H1 (cell line): ENCODE measurements at regions not wholly inside any gene's neighbourhood (a gene's known extent, or its start where the extent isn't known, plus 50 kb on each side); places are given as distances from the start of the nearest gene placed in this dataset.

Experiments
- CTCF ChIA-PET: fragments of 300-600 bp; sonication (Branson Sonifier 250); formaldehyde crosslinking; loops from one replicate; lab custom pipeline; 2021; ENCODE audit not compliant: partially characterized antibody; lab: Charles Lee
- POLR2A ChIA-PET: fragments of 300-600 bp; sonication (Branson Sonifier 250); formaldehyde crosslinking; loops from one replicate; lab custom pipeline; 2021; ENCODE audit warnings: inconsistent platforms; ENCODE audit not compliant: partially characterized antibody; lab: Charles Lee
- DNase-seq, 2 experiments: peaks; one replicate each; pipeline versions ENCODE4 v3.0.0 to v3.0.0-alpha.2; 2010 to 2022; ENCODE audit warnings: low spot score in 2 of 2, low read depth in 1 of 2, mixed read lengths in 1 of 2
- FAIRE-seq: peaks from 2 replicates; lab custom pipeline; 2011; peaks lifted over from hg19 to GRCh38; lab: Jason Lieb, UNC
- H2AFZ ChIP-seq: 2 replicates; pipeline ENCODE4 v1.8.1; 2012; ENCODE audit warnings: low read length, inconsistent platforms
- H2AK5ac ChIP-seq: 2 replicates; pipeline ENCODE4 v1.6.1; 2013; ENCODE audit warnings: low read depth, low read length
- H2BK120ac ChIP-seq: replicated peaks from 2 replicates; pipeline ENCODE3; 2013; ENCODE audit warnings: low read depth, low read length, inconsistent platforms
- H2BK12ac ChIP-seq: 2 replicates; pipeline ENCODE4 v1.6.1; 2013; ENCODE audit warnings: low read depth, low read length
- H2BK15ac ChIP-seq: 2 replicates; pipeline ENCODE4 v1.6.1; 2013; ENCODE audit warnings: low read length
- H2BK20ac ChIP-seq: 2 replicates; pipeline ENCODE4 v1.6.1; 2013; ENCODE audit warnings: low read length
- H2BK5ac ChIP-seq: 2 replicates; pipeline ENCODE4 v1.6.1; 2013; ENCODE audit warnings: low read depth, low read length
- H3K14ac ChIP-seq: 2 replicates; pipeline ENCODE4 v1.6.1; 2013; ENCODE audit warnings: inconsistent platforms; ENCODE audit not compliant: insufficient read length
- H3K18ac ChIP-seq: 2 replicates; pipeline ENCODE4 v1.6.1; 2013; ENCODE audit warnings: low read length; ENCODE audit errors: extremely low read depth
- H3K23ac ChIP-seq: 2 replicates; pipeline ENCODE4 v1.6.1; 2013; ENCODE audit warnings: inconsistent platforms; ENCODE audit not compliant: insufficient read length
- H3K23me2 ChIP-seq: 2 replicates; pipeline ENCODE4 v1.6.1; 2013; ENCODE audit warnings: low read depth, low read length
- H3K27ac ChIP-seq: 2 replicates; pipeline ENCODE4 v1.6.1; 2011; ENCODE audit warnings: low read depth, low read length, inconsistent platforms
- H3K27me3 ChIP-seq, 4 experiments: replicated peaks in 1 of 4; 1 replicate in 1 of 4; 2 replicates in 3 of 4; pipeline versions ENCODE4 v1.6.1 to v1.8.1; 2011 to 2013; ENCODE audit warnings: low read length in 3 of 4, mild to moderate bottlenecking in 3 of 4, inconsistent platforms in 2 of 4, mixed read lengths in 2 of 4, moderate library complexity in 1 of 4; ENCODE audit not compliant: control insufficient read depth in 3 of 4, insufficient read depth in 3 of 4; ENCODE audit errors: extremely low read depth in 1 of 4
- H3K36me3 ChIP-seq, 4 experiments: 2 replicates each; pipeline versions ENCODE4 v1.6.1 to v1.8.1; 2011 to 2013; ENCODE audit warnings: mild to moderate bottlenecking in 4 of 4, low read length in 3 of 4, moderate library complexity in 2 of 4, control low read depth in 1 of 4, inconsistent platforms in 1 of 4; ENCODE audit not compliant: insufficient read depth in 4 of 4, control insufficient read depth in 2 of 4
- H3K4ac ChIP-seq: replicated peaks from 2 replicates; pipeline ENCODE3; 2013; ENCODE audit warnings: low read length, low read depth, mixed read lengths, inconsistent platforms; ENCODE audit not compliant: insufficient read length
- H3K4me1 ChIP-seq, 4 experiments: replicated peaks in 1 of 4; 1 replicate in 1 of 4; 2 replicates in 3 of 4; pipeline versions ENCODE4 v1.6.1 to v1.8.1; 2011 to 2013; ENCODE audit warnings: low read length in 3 of 4, inconsistent platforms in 2 of 4, mixed read lengths in 1 of 4; ENCODE audit not compliant: insufficient read depth in 4 of 4, control insufficient read depth in 3 of 4
- H3K4me2 ChIP-seq, 2 experiments: 2 replicates each; pipeline versions ENCODE4 v1.6.1 to v1.8.1; 2011 to 2013; ENCODE audit warnings: low read depth in 2 of 2, low read length in 2 of 2, control low read depth in 1 of 2, inconsistent platforms in 1 of 2, mild to moderate bottlenecking in 1 of 2; ENCODE audit not compliant: insufficient read depth in 1 of 2
- H3K4me3 ChIP-seq, 4 experiments: fragments of 200-600, 300-600 bp in 1 of 4; sonication (generic), shearing (Covaris generic), sonication (Bioruptor Twin) in 1 of 4; 2 replicates each; pipeline versions ENCODE4 v1.5.1 to v1.8.1; 2011 to 2016; ENCODE audit warnings: low read length in 4 of 4, low read depth in 3 of 4, control low read depth in 2 of 4, inconsistent platforms in 2 of 4, mild to moderate bottlenecking in 2 of 4, mixed read lengths in 1 of 4, moderate library complexity in 1 of 4; ENCODE audit not compliant: insufficient read depth in 2 of 4; ENCODE audit errors: extremely low read depth in 1 of 4
- H3K56ac ChIP-seq: replicated peaks from 2 replicates; pipeline ENCODE3; 2013; ENCODE audit warnings: low read depth, mild to moderate bottlenecking, mixed read lengths, low read length, inconsistent platforms; ENCODE audit not compliant: insufficient read length
- H3K79me1 ChIP-seq: 2 replicates; pipeline ENCODE4 v1.6.1; 2013; ENCODE audit warnings: low read depth, low read length, control low read depth
- H3K79me2 ChIP-seq, 2 experiments: 2 replicates each; pipeline versions ENCODE4 v1.6.1 to v1.8.1; 2012 to 2013; ENCODE audit warnings: low read length in 2 of 2, mild to moderate bottlenecking in 2 of 2, inconsistent platforms in 1 of 2; ENCODE audit not compliant: insufficient read depth in 2 of 2, control insufficient read depth in 1 of 2
- H3K9ac ChIP-seq, 4 experiments: replicated peaks in 1 of 4; 1 replicate in 1 of 4; 2 replicates in 3 of 4; pipeline versions ENCODE4 v1.6.1 to v1.8.1; 2011 to 2013; ENCODE audit warnings: low read depth in 3 of 4, low read length in 3 of 4, control low read depth in 2 of 4, mild to moderate bottlenecking in 2 of 4, moderate library complexity in 2 of 4, inconsistent platforms in 1 of 4; ENCODE audit errors: extremely low read depth in 1 of 4
- H3K9me3 ChIP-seq, 2 experiments: 2 replicates each; pipeline versions ENCODE4 v1.6.1 to v1.8.1; 2012 to 2013; ENCODE audit warnings: mild to moderate bottlenecking in 2 of 2, moderate library complexity in 2 of 2, control low read depth in 1 of 2, inconsistent platforms in 1 of 2, low read depth in 1 of 2, low read length in 1 of 2, mixed read lengths in 1 of 2; ENCODE audit not compliant: insufficient read depth in 2 of 2
- H4K20me1 ChIP-seq, 2 experiments: replicated peaks in 1 of 2; 2 replicates each; pipeline versions ENCODE3 to v1.8.1; 2011 to 2013; ENCODE audit warnings: inconsistent platforms in 2 of 2, low read length in 2 of 2, mild to moderate bottlenecking in 1 of 2; ENCODE audit not compliant: insufficient read depth in 2 of 2, control insufficient read depth in 1 of 2
- H4K5ac ChIP-seq: 2 replicates; pipeline ENCODE4 v1.6.1; 2013; ENCODE audit warnings: low read length, low read depth, mixed read lengths, inconsistent platforms; ENCODE audit not compliant: insufficient read length
- H4K8ac ChIP-seq: 2 replicates; pipeline ENCODE4 v1.8.0; 2013; ENCODE audit warnings: mild to moderate bottlenecking, moderate library complexity, low read length, inconsistent platforms; ENCODE audit not compliant: insufficient read depth; ENCODE audit errors: extremely low read depth
- H4K91ac ChIP-seq: replicated peaks from 2 replicates; pipeline ENCODE3; 2013; ENCODE audit warnings: low read length, mixed read lengths, inconsistent platforms; ENCODE audit not compliant: insufficient read length
- CTBP2 ChIP-seq: IDR thresholded peaks from 2 replicates; pipeline ENCODE4 v1.7.0; 2011; ENCODE audit warnings: borderline replicate concordance, mild to moderate bottlenecking, moderate library complexity, mixed read lengths, low read length; ENCODE audit not compliant: insufficient read depth, insufficient read length
- HDAC2 ChIP-seq, 2 experiments: fragments of 300-600 bp in 1 of 2; sonication (generic) in 1 of 2; IDR thresholded peaks; 2 replicates each; pipeline ENCODE4 v1.6.1; 2011 to 2012; ENCODE audit warnings: low read depth in 2 of 2, low read length in 2 of 2, mild to moderate bottlenecking in 2 of 2, moderate library complexity in 2 of 2, borderline replicate concordance in 1 of 2, inconsistent platforms in 1 of 2
- WGBS, 2 experiments: shearing (Covaris generic) in 1 of 2; methylation state at CpG; one replicate each; pipeline versions ENCODE4 v1.1.6 to v1.1.7; 2013 to 2015; ENCODE audit warnings: low lambda C conversion rate in 2 of 2, mixed read lengths in 2 of 2, inconsistent platforms in 1 of 2, low coverage in 1 of 2, missing lambda C conversion rate in 1 of 2; ENCODE audit not compliant: insufficient replicate concordance in 2 of 2, insufficient coverage in 1 of 2, insufficient read length in 1 of 2; ENCODE audit errors: extremely low coverage in 1 of 2, missing lambda C conversion rate in 1 of 2; 5-methylcytosine and 5-hydroxymethylcytosine counted together

GRCh38 chr2:7233126-7233525 is 315.9 kb downstream of the RNF144A start:
- H3K4me2 ChIP-seq: no peak overlapping the region
- no peak for FAIRE-seq
- POLR2A ChIA-PET: no interaction called here
- H3K4me3 ChIP-seq: no peak overlapping the region
- no peak overlapping the region for H2BK5ac ChIP-seq
- H2BK120ac ChIP-seq: no peak overlapping the region
- WGBS, 2 experiments: 85% methylated on average over 1 of the region's 1 CpG; no CpG with 5 or more reads in 1 of the 2 experiments
- H3K79me1 ChIP-seq: no peaks in the 10 kb centered on the region
- peaks cover 0 to 2% (median 0%) of the 10 kb centered on the region in 4 experiments; a peak in 2 of 7 replicates for H3K4me1 ChIP-seq
- TF ChIP-seq HDAC2 (IDR thresholded peaks at IDR 0.05; ENCODE audit: borderline replicate concordance in 1 of 2, low read depth in 2 of 2, low read length in 2 of 2): no peak
- TF ChIP-seq CTBP2: no peak
- no peak for DNase-seq
- no peaks in the 10 kb centered on the region for H3K9me3 ChIP-seq
- H2AFZ ChIP-seq: no peak overlapping the region
- H3K18ac ChIP-seq: no peak overlapping the region
- no peaks in the 10 kb centered on the region for H3K79me2 ChIP-seq
- H3K56ac ChIP-seq: no peak overlapping the region
- no peak overlapping the region for H4K91ac ChIP-seq
- H3K4ac ChIP-seq: no peak overlapping the region
- no peak overlapping the region for H3K14ac ChIP-seq
- no peak overlapping the region for H2BK12ac ChIP-seq
- H3K23me2 ChIP-seq: no peaks in the 10 kb centered on the region; the same call in 1 of the 2 replicates
- no peak overlapping the region for H3K27ac ChIP-seq
- no peak overlapping the region for H2BK15ac ChIP-seq
- no peaks in the 10 kb centered on the region; a peak in 1 of 8 replicates for H3K36me3 ChIP-seq
- no peaks in the 10 kb centered on the region for H4K20me1 ChIP-seq
- H3K27me3 ChIP-seq: no peaks in the 10 kb centered on the region
- no peak overlapping the region for H4K8ac ChIP-seq
- no peak overlapping the region for H3K23ac ChIP-seq
- CTCF ChIA-PET: interaction anchor here (0.6 to 1.3 kb wide), 4 partner anchors 30 to 412 kb away, joined by 3 to 4 read pairs (median 3); no protein-coding TSS in a partner anchor
- H3K9ac ChIP-seq: no peak overlapping the region
- H4K5ac ChIP-seq: no peak overlapping the region
- H2AK5ac ChIP-seq: no peak overlapping the region
- H2BK20ac ChIP-seq: no peak overlapping the region
